Ascending aorta (tissue), 2 donors: ENCODE measurements at regions not wholly inside any gene's neighbourhood (a gene's known extent, or its start where the extent isn't known, plus 50 kb on each side); places are given as distances from the start of the nearest gene placed in this dataset.

Experiments used
- DNase-seq, 2 donors: peaks; one replicate each; pipeline ENCODE4 v3.0.0-alpha.2; 2019; ENCODE audit warnings: low spot score in 2 of 2
- H3K27ac ChIP-seq, 2 donors: fragments of 200-600 bp; sonication (generic); one replicate each; pipeline ENCODE4 v1.5.1; 2016 to 2017; ENCODE audit warnings: mild to moderate bottlenecking in 1 of 2
- H3K27me3 ChIP-seq: fragments of 200-600 bp; sonication (generic); one replicate; pipeline ENCODE4 v1.5.1; 2017
- H3K36me3 ChIP-seq, 2 donors: fragments of 200-600 bp; sonication (generic); one replicate each; pipeline ENCODE4 v1.5.1; 2016
- H3K4me1 ChIP-seq, 2 donors: fragments of 200-600 bp; sonication (generic); one replicate each; pipeline ENCODE4 v1.5.1; 2016 to 2017; ENCODE audit warnings: mild to moderate bottlenecking in 1 of 2
- H3K4me3 ChIP-seq, 2 donors: fragments of 200-600 bp; sonication (generic); one replicate each; pipeline ENCODE4 v1.5.1; 2016 to 2017; ENCODE audit warnings: mild to moderate bottlenecking in 1 of 2
- H3K9me3 ChIP-seq, 2 donors: fragments of 200-600 bp; sonication (generic); one replicate each; pipeline ENCODE4 v1.5.1; 2016
- CTCF ChIP-seq, 3 experiments: fragments of 200-600 bp in 2 of 3; fragments of 450-650 bp in 1 of 3; sonication (generic) in 2 of 3; IDR thresholded peaks; one replicate each; pipeline ENCODE4 v1.5.1; 2016 to 2019; ENCODE audit warnings: antibody characterized with exemption in 3 of 3, mild to moderate bottlenecking in 1 of 3, moderate library complexity in 1 of 3
- intact Hi-C: fragments of 100-400 bp; cut with DNase I; formaldehyde crosslinking; loops from one replicate; pipeline ENCODE4 v1.15.1; 2023

DNA sequence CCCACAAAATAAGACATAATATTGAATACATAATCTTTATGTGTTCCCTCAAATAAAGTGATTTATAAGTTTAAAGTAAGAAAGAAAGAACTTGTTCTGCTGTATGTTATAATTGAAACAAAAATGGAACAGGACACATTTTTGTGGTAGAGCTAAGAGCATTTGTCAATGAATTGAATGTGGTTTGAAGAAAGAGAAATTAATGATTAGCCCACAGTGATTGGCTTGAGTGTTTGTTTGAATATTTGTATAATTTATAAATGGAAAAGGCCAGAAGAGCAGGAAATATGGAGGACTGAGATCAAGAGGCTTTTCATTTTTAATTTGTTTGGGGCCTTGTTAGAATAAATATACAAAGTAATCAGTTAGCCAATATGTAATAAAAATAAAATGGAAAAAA, 395.1 kb upstream of the CDH19 start:
- no peaks in the 10 kb centered on the region for H3K9me3 ChIP-seq
- H3K27me3 ChIP-seq: no peaks in the 10 kb centered on the region
- no peaks in the 10 kb centered on the region for H3K36me3 ChIP-seq
- intact Hi-C loops: no loop called here
- no peak overlapping the region for H3K4me3 ChIP-seq
- TF ChIP-seq CTCF (IDR thresholded peaks at IDR 0.05): no peak
- no peak overlapping the region for H3K27ac ChIP-seq
- DNase-seq: no peak
- H3K4me1 ChIP-seq: no peaks in the 10 kb centered on the region

- no peak for TF ChIP-seq CTCF (IDR thresholded peaks at IDR 0.05)
- intact Hi-C loops: no loop called here
- H3K9me3 ChIP-seq: no peaks in the 10 kb centered on the region
- H3K36me3 ChIP-seq: no peaks in the 10 kb centered on the region
- H3K4me1 ChIP-seq: no peaks in the 10 kb centered on the region
- H3K4me3 ChIP-seq: no peak overlapping the region
- H3K27ac ChIP-seq: no peak overlapping the region
- DNase-seq: no peak
- H3K27me3 ChIP-seq: no peaks in the 10 kb centered on the region
These were observed 391.4 kb upstream of the CDH19 start for GRCh38 chr18:66995270-66995669.

DNA sequence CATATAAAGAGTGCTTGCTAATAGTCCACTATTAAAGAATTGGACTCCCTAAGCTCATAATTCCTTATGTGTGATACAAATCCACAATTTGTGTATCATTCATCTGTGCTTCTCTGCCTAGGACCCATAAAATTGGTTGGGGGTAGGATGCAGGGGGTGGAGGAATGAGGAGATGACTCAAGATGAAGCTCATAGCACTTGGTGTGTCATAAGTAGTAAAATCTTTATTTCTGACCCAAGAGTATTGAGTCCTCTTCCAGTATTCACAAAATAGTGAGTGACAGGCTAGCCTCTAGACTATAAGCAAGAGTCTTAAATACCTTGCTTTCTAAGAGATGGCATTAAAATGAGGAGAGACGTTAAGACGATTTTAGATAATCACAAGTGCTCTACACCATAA, 390.9 kb upstream of the CDH19 start:
- H3K4me3 ChIP-seq: no peak overlapping the region
- no peak overlapping the region for H3K27ac ChIP-seq
- TF ChIP-seq CTCF (IDR thresholded peaks at IDR 0.05): no peak
- intact Hi-C loops: no loop called here
- no peaks in the 10 kb centered on the region for H3K4me1 ChIP-seq
- no peak for DNase-seq
- H3K9me3 ChIP-seq: no peaks in the 10 kb centered on the region
- no peaks in the 10 kb centered on the region for H3K27me3 ChIP-seq
- H3K36me3 ChIP-seq: no peaks in the 10 kb centered on the region

DNA sequence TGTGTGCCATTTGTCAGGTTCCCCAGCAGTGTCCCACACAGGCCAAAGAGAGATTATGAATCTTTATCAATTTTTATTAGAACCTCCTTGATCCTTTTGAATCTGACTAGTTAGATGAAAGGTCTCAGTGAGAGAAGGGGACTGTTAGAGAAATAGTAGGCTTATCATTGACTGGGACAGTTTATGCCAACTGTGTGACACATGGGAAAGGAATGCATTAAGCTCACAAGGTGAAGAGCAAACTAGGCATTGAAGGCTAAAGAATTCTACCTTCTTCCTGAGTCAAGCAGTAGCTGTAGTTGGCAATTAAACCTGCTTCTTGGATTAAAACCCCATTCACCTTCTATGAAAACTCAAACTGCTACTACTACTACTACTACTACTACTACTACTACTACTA, 389.6 kb upstream of the CDH19 start:
- H3K27ac ChIP-seq: no peak overlapping the region
- no peak for DNase-seq
- H3K27me3 ChIP-seq: no peaks in the 10 kb centered on the region
- H3K4me3 ChIP-seq: no peak overlapping the region
- no peak for TF ChIP-seq CTCF (IDR thresholded peaks at IDR 0.05)
- H3K4me1 ChIP-seq: no peaks in the 10 kb centered on the region
- no peaks in the 10 kb centered on the region for H3K9me3 ChIP-seq
- no peaks in the 10 kb centered on the region for H3K36me3 ChIP-seq
- intact Hi-C loops: no loop called here

DNA sequence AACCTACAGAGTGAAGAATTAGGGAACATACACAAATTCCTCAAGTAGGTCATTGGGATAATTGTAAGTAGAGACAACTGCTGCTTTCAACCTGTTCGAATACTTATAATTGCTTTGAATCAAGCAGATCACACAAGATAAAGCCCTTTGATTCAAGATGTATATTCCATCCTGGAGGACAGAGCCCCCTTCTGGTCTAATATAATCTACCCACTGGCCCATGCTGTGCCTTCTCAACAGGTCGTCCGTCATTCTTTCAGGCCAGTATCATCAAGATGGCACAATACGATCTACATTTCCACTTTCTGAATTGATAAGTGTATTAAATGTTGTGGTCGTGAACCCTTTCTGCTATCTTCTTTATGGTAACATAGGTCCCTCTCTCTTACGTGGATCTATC, 387.0 kb upstream of the CDH19 start:
- no peaks in the 10 kb centered on the region for H3K4me1 ChIP-seq
- intact Hi-C loops: no loop called here
- no peaks in the 10 kb centered on the region for H3K36me3 ChIP-seq
- no peaks in the 10 kb centered on the region for H3K9me3 ChIP-seq
- DNase-seq: no peak
- H3K4me3 ChIP-seq: no peak overlapping the region
- H3K27ac ChIP-seq: no peak overlapping the region
- H3K27me3 ChIP-seq: no peaks in the 10 kb centered on the region
- no peak for TF ChIP-seq CTCF (IDR thresholded peaks at IDR 0.05)

GRCh38 chr18:66979009-66979408, 375.1 kb upstream of the CDH19 start:
- DNase-seq: no peak
- H3K9me3 ChIP-seq: peaks cover 0 to 4% of the 10 kb centered on the region in 2 donors
- no peak for TF ChIP-seq CTCF (IDR thresholded peaks at IDR 0.05)
- no peaks in the 10 kb centered on the region for H3K36me3 ChIP-seq
- intact Hi-C loops: no loop called here
- H3K27me3 ChIP-seq: no peaks in the 10 kb centered on the region
- no peak overlapping the region for H3K4me3 ChIP-seq
- H3K27ac ChIP-seq: no peak overlapping the region
- no peaks in the 10 kb centered on the region for H3K4me1 ChIP-seq
